T-cell (primary cell): ENCODE measurements at regions not wholly inside any gene's neighbourhood (a gene's known extent, or its start where the extent isn't known, plus 50 kb on each side); places are given as distances from the start of the nearest gene placed in this dataset.

ENCODE experiments used
- ATAC-seq, 4 experiments: fragments of 200-7000 bp in 3 of 4; fragments of 150-1000 bp in 1 of 4; cut with Tn5 transposase; replicated peaks in 1 of 4; 1 replicate in 3 of 4; 2 replicates in 1 of 4; pipeline ENCODE4 v1.10.0; 2021; ENCODE audit warnings: moderate library complexity in 3 of 4, mild to moderate bottlenecking in 2 of 4, moderate number of reproducible peaks in 1 of 4
- CTCF ChIA-PET, 2 donors: fragments of 300-600 bp; sonication (Branson Sonifier 250); formaldehyde crosslinking; loops; one replicate each; lab custom pipeline; 2022; ENCODE audit warnings: antibody characterized with exemption in 2 of 2; lab: Charles Lee
- POLR2A ChIA-PET, 2 donors: fragments of 300-600 bp; sonication (Branson Sonifier 250); formaldehyde crosslinking; loops; one replicate each; lab custom pipeline; 2022; ENCODE audit warnings: antibody characterized with exemption in 2 of 2; lab: Charles Lee
- DNase-seq, 35 experiments: peaks; one replicate each; pipeline versions ENCODE4 v3.0.0 to v3.0.0-alpha.2; 2013 to 2023
- H3K27ac ChIP-seq: one replicate; pipeline ENCODE4 v1.5.1; 2013; ENCODE audit warnings: low read length
- H3K27me3 ChIP-seq, 2 experiments: replicated peaks in 1 of 2; 1 replicate in 1 of 2; 2 replicates in 1 of 2; pipeline versions ENCODE4 v1.6.1 to v1.7.0; 2013; ENCODE audit warnings: low read length in 1 of 2, mixed read lengths in 1 of 2; ENCODE audit not compliant: control insufficient read depth in 2 of 2, insufficient read depth in 2 of 2; ENCODE audit errors: extremely low read depth in 1 of 2
- H3K36me3 ChIP-seq, 2 donors: 1 replicate in 1 of 2; 2 replicates in 1 of 2; pipeline versions ENCODE4 v1.6.1 to v1.7.0; 2013; ENCODE audit warnings: low read length in 1 of 2; ENCODE audit not compliant: control insufficient read depth in 2 of 2, insufficient read depth in 1 of 2; ENCODE audit errors: extremely low read depth in 1 of 2
- H3K4me1 ChIP-seq, 2 experiments: 1 replicate in 1 of 2; 2 replicates in 1 of 2; pipeline versions ENCODE4 v1.6.1 to v1.7.0; 2013; ENCODE audit warnings: low read length in 2 of 2, mixed read lengths in 1 of 2; ENCODE audit not compliant: insufficient read depth in 2 of 2, control insufficient read depth in 1 of 2; ENCODE audit errors: extremely low read depth in 1 of 2
- H3K4me3 ChIP-seq, 2 donors: 1 replicate in 1 of 2; 2 replicates in 1 of 2; pipeline versions ENCODE4 v1.5.1 to v1.7.0; 2013; ENCODE audit warnings: mild to moderate bottlenecking in 2 of 2, low read length in 1 of 2, moderate library complexity in 1 of 2; ENCODE audit not compliant: control insufficient read depth in 1 of 2; ENCODE audit errors: extremely low read depth in 1 of 2
- H3K9me3 ChIP-seq: 2 replicates; pipeline ENCODE4 v1.7.0; 2013
- H3K27ac Mint-ChIP-seq, 2 donors: one replicate each; pipeline ENCODE4 v1.8.0; 2020 to 2021; ENCODE audit warnings: mild to moderate bottlenecking in 2 of 2, mixed read lengths in 2 of 2
- H3K27me3 Mint-ChIP-seq, 2 donors: one replicate each; pipeline ENCODE4 v1.8.0; 2021 to 2022; ENCODE audit warnings: mixed read lengths in 2 of 2
- H3K36me3 Mint-ChIP-seq: one replicate; pipeline ENCODE4 v1.8.0; 2021; ENCODE audit warnings: mixed read lengths
- H3K4me1 Mint-ChIP-seq, 3 donors: one replicate each; pipeline ENCODE4 v1.8.0; 2020 to 2022; ENCODE audit warnings: mixed read lengths in 3 of 3, mild to moderate bottlenecking in 1 of 3
- H3K4me3 Mint-ChIP-seq, 3 donors: one replicate each; pipeline ENCODE4 v1.8.0; 2020 to 2022; ENCODE audit warnings: mild to moderate bottlenecking in 3 of 3, mixed read lengths in 3 of 3, moderate library complexity in 3 of 3
- H3K9me3 Mint-ChIP-seq, 3 donors: one replicate each; pipeline ENCODE4 v1.8.0; 2020 to 2022; ENCODE audit warnings: mixed read lengths in 3 of 3
- WGBS: methylation state at CpG from one replicate; pipeline ENCODE4 v1.1.5; 2013; ENCODE audit warnings: missing lambda C conversion rate; ENCODE audit not compliant: insufficient coverage; 5-methylcytosine and 5-hydroxymethylcytosine counted together

DNA sequence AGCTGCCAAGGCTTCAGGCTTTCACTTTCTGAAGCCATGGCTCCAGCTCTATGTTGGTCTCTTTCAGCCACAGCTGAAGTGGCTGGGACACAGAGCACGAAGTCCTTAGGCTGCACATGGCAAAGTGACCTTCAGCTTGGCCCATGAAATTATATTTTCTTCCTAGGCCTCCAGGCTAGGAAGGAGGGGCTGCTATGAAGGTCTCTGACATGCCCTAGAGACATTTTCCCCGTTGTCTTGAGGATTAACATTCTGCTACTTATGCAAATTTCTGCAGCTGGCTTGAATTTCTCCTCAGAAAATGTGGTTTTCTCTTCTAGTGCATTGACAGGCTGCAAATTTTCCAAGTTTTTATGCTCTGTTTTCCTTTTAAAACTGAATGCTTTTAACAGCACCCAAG, 99.8 kb upstream of the KCNIP4 start:
- Histone ChIP-seq H3K27ac (no peak overlapping the region), H3K4me1 (no peaks in the 10 kb centered on the region), H3K27me3 (no peaks in the 10 kb centered on the region), H3K9me3 (no peaks in the 10 kb centered on the region), H3K4me3 (no peak overlapping the region), H3K36me3 (no peaks in the 10 kb centered on the region)
- POLR2A ChIA-PET, result no interaction called here
- WGBS, result 20% methylated on average over 1 of the region's 2 CpGs
- DNase-seq (no peak), ATAC-seq (no peak)
- Mint-ChIP-seq H3K27ac (no peak overlapping the region), H3K4me1 (no peaks in the 10 kb centered on the region), H3K36me3 (no peaks in the 10 kb centered on the region), H3K4me3 (no peak overlapping the region), H3K9me3 (peaks cover 2 to 9% (median 6%) of the 10 kb centered on the region in 3 donors), H3K27me3 (no peaks in the 10 kb centered on the region)
- CTCF ChIA-PET, result no interaction called here

DNA sequence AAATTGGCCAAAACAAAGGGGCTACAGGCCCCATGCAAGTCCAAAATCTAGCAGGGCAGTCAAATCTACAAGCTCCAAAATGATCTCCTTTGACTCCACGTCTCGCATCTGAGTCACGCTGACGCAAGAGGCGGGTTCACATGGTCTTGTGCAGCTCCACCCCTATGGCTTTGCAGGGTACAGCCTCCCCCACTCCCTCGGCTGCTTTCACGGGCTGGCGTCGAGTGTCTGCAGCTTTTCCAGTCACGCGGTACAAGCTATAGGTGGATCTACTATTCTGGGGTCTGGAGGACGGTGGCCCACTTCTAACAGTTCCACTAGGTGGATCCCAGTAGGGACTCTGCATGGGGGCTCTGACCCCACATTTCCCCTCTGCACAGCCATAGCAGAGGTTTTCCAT, 99.2 kb upstream of the KCNIP4 start:
- no peaks in the 10 kb centered on the region for H3K9me3 ChIP-seq
- WGBS, result 86% methylated on average over 7 of the region's 12 CpGs
- POLR2A ChIA-PET, result no interaction called here
- Mint-ChIP-seq H3K27me3 (no peaks in the 10 kb centered on the region), H3K27ac (no peak overlapping the region), H3K4me1 (no peaks in the 10 kb centered on the region), H3K4me3 (no peak overlapping the region), H3K9me3 (peaks cover 0 to 9% (median 6%) of the 10 kb centered on the region in 3 donors), H3K36me3 (no peaks in the 10 kb centered on the region)
- DNase-seq, result no peak
- ATAC-seq, result no peak
- H3K36me3 ChIP-seq, result no peaks in the 10 kb centered on the region
- CTCF ChIA-PET, result no interaction called here
- no peak overlapping the region for H3K27ac ChIP-seq
- H3K4me1 ChIP-seq, result no peaks in the 10 kb centered on the region
- no peaks in the 10 kb centered on the region for H3K27me3 ChIP-seq
- no peak overlapping the region for H3K4me3 ChIP-seq

DNA sequence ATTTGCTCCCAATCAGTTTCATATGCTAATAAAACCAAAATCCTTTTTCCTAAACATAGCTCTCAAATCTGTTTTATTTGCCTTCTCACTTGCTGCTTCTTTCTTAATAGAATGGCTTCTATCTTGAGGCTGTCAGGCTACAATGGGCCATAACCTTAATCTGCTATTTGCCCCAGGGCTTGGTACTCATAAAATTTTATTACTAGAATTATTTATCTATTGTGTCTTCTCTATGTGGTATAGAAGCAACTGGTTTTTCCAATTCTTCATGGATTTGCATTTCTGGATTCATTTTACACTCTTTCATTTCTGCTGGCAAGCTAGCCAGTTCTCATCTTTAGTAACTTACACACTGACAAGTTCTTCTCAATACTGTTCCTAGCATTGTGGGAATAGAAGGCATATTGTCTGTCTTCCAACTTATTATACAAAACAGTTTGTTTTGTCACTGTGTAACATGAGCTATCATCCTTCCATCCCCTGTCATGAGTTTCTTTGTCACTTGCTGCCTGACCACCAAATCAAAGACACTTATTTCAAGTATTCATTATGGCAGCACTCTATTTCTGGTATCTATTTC, 96.6 kb upstream of the KCNIP4 start:
- CTCF ChIA-PET, result no interaction called here
- Mint-ChIP-seq H3K4me3 (no peak overlapping the region), H3K27ac (no peak overlapping the region), H3K36me3 (no peaks in the 10 kb centered on the region), H3K9me3 (peaks cover 3 to 10% (median 9%) of the 10 kb centered on the region in 3 donors), H3K27me3 (no peaks in the 10 kb centered on the region), H3K4me1 (no peaks in the 10 kb centered on the region)
- ATAC-seq, result no peak
- Histone ChIP-seq H3K9me3 (no peaks in the 10 kb centered on the region), H3K27me3 (no peaks in the 10 kb centered on the region), H3K36me3 (no peaks in the 10 kb centered on the region), H3K4me3 (no peak overlapping the region), H3K27ac (no peak overlapping the region), H3K4me1 (no peaks in the 10 kb centered on the region)
- DNase-seq, result no peak
- POLR2A ChIA-PET, result no interaction called here

DNA sequence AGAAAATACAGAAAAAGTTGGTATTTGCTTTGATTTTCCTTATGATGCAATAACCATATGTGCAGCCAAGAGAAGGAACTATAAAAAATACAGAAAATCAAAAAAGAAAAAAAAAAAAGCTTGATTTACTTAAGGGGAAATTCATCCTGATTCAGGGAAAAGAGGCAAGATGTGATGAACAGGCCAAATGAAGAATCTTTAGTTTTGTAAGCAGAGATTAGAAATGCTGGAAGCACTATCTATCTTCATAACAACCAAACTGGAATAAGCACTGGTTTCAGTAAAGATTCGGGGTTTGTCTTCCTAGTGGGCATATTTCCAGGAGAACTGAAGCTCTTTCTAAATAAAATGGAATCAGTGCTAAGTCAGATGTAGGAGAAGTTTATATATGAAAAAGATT, 82.9 kb upstream of the KCNIP4 start:
- Mint-ChIP-seq H3K27me3 (no peaks in the 10 kb centered on the region), H3K4me1 (no peaks in the 10 kb centered on the region), H3K36me3 (no peaks in the 10 kb centered on the region), H3K9me3 (peaks cover 6 to 16% (median 6%) of the 10 kb centered on the region in 3 donors), H3K27ac (no peak overlapping the region), H3K4me3 (no peak overlapping the region)
- DNase-seq, result no peak
- H3K9me3 ChIP-seq, result no peaks in the 10 kb centered on the region
- POLR2A ChIA-PET, result no interaction called here
- no CpG with 5 or more reads among the region's 1 CpG for WGBS
- H3K27ac ChIP-seq, result no peak overlapping the region
- CTCF ChIA-PET, result no interaction called here
- H3K36me3 ChIP-seq, result no peaks in the 10 kb centered on the region
- ATAC-seq, result no peak
- no peak overlapping the region for H3K4me3 ChIP-seq
- no peaks in the 10 kb centered on the region for H3K27me3 ChIP-seq
- H3K4me1 ChIP-seq, result no peaks in the 10 kb centered on the region

DNA sequence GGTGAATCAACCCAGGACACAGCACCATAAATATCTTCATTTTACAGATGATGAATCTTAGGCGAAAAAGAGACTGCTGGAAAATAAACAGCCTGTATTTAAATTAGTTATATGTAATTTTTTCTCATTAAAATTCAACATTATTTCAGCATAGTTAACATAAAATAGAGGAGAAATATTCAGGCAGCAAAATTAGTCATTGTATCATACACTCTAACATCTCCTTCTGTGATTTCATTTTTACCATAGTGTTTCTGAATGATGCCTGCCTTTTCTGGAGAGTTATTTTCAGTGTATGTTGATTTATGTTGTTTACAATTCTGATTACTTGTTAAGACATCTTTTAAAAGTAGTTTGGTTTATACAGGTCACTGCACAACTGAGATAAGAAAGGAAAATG, 82.3 kb upstream of the KCNIP4 start:
- WGBS, result no CpG with 5 or more reads among the region's 1 CpG
- Mint-ChIP-seq H3K9me3 (peaks cover 6 to 20% (median 6%) of the 10 kb centered on the region in 3 donors), H3K36me3 (no peaks in the 10 kb centered on the region), H3K27ac (no peak overlapping the region), H3K4me1 (no peaks in the 10 kb centered on the region), H3K27me3 (no peaks in the 10 kb centered on the region), H3K4me3 (no peak overlapping the region)
- Histone ChIP-seq H3K4me1 (no peaks in the 10 kb centered on the region), H3K4me3 (no peak overlapping the region), H3K27me3 (no peaks in the 10 kb centered on the region), H3K36me3 (no peaks in the 10 kb centered on the region), H3K27ac (no peak overlapping the region), H3K9me3 (no peaks in the 10 kb centered on the region)
- DNase-seq (no peak), ATAC-seq (no peak)
- CTCF ChIA-PET, result no interaction called here
- POLR2A ChIA-PET, result no interaction called here

DNA sequence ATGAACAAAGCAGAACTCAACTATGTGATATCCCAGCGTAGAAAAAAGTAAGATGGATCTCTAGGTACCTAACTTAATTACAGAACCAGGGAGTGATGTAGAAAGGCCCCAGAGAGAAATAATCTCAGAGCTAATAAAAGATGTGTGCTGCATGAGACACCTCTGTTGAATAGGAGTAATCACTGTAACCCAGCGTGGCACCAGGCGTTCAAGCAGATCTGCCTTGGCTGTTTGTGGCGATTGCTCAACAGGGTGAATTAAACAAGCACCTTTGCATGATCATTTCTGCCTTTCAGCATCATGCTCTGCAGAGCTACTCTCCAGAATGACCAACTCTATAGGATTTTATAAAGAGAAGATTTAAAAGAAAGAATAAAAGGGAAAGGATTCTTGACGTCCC, 81.7 kb upstream of the KCNIP4 start:
- WGBS, result 86% methylated on average over 3 of the region's 5 CpGs
- no peaks in the 10 kb centered on the region for H3K4me1 Mint-ChIP-seq
- no peak overlapping the region for H3K4me3 ChIP-seq
- no peak for DNase-seq
- H3K9me3 ChIP-seq, result no peaks in the 10 kb centered on the region
- ChIA-PET POLR2A (no interaction called here), CTCF (no interaction called here)
- H3K36me3 Mint-ChIP-seq, result no peaks in the 10 kb centered on the region
- H3K36me3 ChIP-seq, result no peaks in the 10 kb centered on the region
- H3K9me3 Mint-ChIP-seq, result peaks cover 6 to 14% (median 7%) of the 10 kb centered on the region in 3 donors
- no peaks in the 10 kb centered on the region for H3K27me3 ChIP-seq
- no peak overlapping the region for H3K27ac ChIP-seq
- no peaks in the 10 kb centered on the region for H3K4me1 ChIP-seq
- no peak for ATAC-seq
- no peaks in the 10 kb centered on the region for H3K27me3 Mint-ChIP-seq
- no peak overlapping the region for H3K27ac Mint-ChIP-seq
- no peak overlapping the region for H3K4me3 Mint-ChIP-seq

DNA sequence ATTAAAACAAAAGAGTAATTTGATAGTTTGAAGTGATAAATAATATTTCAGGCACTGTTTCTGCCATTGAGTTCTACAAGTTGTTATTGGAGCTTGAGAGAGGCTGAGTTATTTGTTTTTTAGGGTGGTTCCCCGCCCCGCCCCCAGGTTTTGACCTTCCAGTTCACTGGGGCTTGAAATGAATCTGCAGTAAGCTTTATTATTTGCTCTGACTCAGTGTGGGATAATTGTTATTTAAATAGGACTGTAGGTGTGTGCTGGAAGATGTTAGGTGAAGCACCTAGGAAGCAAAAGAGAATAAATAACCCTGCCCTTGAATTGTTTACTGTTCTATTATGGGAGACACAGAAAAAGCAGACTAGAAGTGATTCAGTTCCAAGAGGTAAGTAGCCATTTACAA, 81.2 kb upstream of the KCNIP4 start:
- ATAC-seq (no peak), DNase-seq (no peak)
- H3K27me3 ChIP-seq, result no peaks in the 10 kb centered on the region
- Mint-ChIP-seq H3K4me3 (no peak overlapping the region), H3K36me3 (no peaks in the 10 kb centered on the region), H3K4me1 (no peaks in the 10 kb centered on the region), H3K27ac (no peak overlapping the region), H3K27me3 (no peaks in the 10 kb centered on the region), H3K9me3 (peaks cover 8 to 13% (median 12%) of the 10 kb centered on the region in 3 donors)
- ChIA-PET POLR2A (no interaction called here), CTCF (no interaction called here)
- H3K4me1 ChIP-seq, result no peaks in the 10 kb centered on the region
- WGBS, result 93% methylated on average over 2 of the region's 2 CpGs
- H3K27ac ChIP-seq, result no peak overlapping the region
- H3K9me3 ChIP-seq, result no peaks in the 10 kb centered on the region
- no peaks in the 10 kb centered on the region for H3K36me3 ChIP-seq
- H3K4me3 ChIP-seq, result no peak overlapping the region
